Panc1 (cell line): ENCODE measurements at regions not wholly inside any gene's neighbourhood (a gene's known extent, or its start where the extent isn't known, plus 50 kb on each side); places are given as distances from the start of the nearest gene placed in this dataset.

Experiments used
- ATAC-seq: fragments of 200-7000 bp; cut with Tn5 transposase; 2 replicates; pipeline ENCODE4 v1.9.1; 2020; ENCODE audit warnings: mild to moderate bottlenecking, moderate library complexity
- BruUV-seq: library from RNA; stranded (reverse); fragments of 400-500 nt; replicated peaks from 2 replicates; lab custom pipeline; 2021; lab: Mats Ljungman, UMichigan
- CTCF ChIA-PET: fragments of 300-600 bp; sonication (Branson Sonifier 250); formaldehyde crosslinking; loops from one replicate; lab custom pipeline; 2022; ENCODE audit warnings: antibody characterized with exemption; lab: Charles Lee
- POLR2A ChIA-PET: fragments of 300-600 bp; sonication (Branson Sonifier 250); formaldehyde crosslinking; loops from one replicate; lab custom pipeline; 2022; ENCODE audit warnings: antibody characterized with exemption; lab: Charles Lee
- DNase-seq: peaks from one replicate; pipeline ENCODE4 v3.0.0-alpha.2; 2010; ENCODE audit warnings: low read depth, low spot score
- H3K27ac ChIP-seq: 2 replicates; pipeline ENCODE4 v1.5.1; 2011; ENCODE audit warnings: mild to moderate bottlenecking, low read length, inconsistent platforms
- H3K27me3 ChIP-seq: fragments of 200-500 bp; sonication (Bioruptor generic); 2 replicates; pipeline ENCODE4 v1.6.0; 2014; ENCODE audit warnings: low read length, inconsistent platforms; ENCODE audit not compliant: control insufficient read depth, insufficient read depth
- H3K36me3 ChIP-seq: fragments of 200-500 bp; sonication (Bioruptor generic); 2 replicates; pipeline ENCODE4 v1.5.1; 2014; ENCODE audit warnings: inconsistent platforms, mild to moderate bottlenecking, low read length, moderate library complexity; ENCODE audit not compliant: control insufficient read depth, insufficient read depth
- H3K4me1 ChIP-seq: 2 replicates; pipeline ENCODE4 v1.5.1; 2011; ENCODE audit warnings: inconsistent platforms, mild to moderate bottlenecking, low read length, moderate library complexity; ENCODE audit not compliant: control insufficient read depth, insufficient read depth
- H3K4me3 ChIP-seq, 2 experiments: 2 replicates each; pipeline ENCODE4 v1.5.1; 2011 to 2012; ENCODE audit warnings: low read depth in 2 of 2, low read length in 2 of 2, mild to moderate bottlenecking in 2 of 2, inconsistent platforms in 1 of 2, moderate library complexity in 1 of 2
- H3K9me3 ChIP-seq: fragments of 200-500 bp; sonication (Bioruptor generic); 2 replicates; pipeline ENCODE4 v1.5.1; 2014; ENCODE audit warnings: low read depth, mild to moderate bottlenecking, inconsistent platforms, low read length, moderate library complexity; ENCODE audit not compliant: control insufficient read depth, insufficient read depth
- CTCF ChIP-seq: fragments of 450-650 bp; IDR thresholded peaks from 2 replicates; pipeline ENCODE4 v1.5.1; 2017; ENCODE audit warnings: mild to moderate bottlenecking
- POLR2AphosphoS5 ChIP-seq: IDR thresholded peaks from 2 replicates; pipeline ENCODE4 v1.6.1; 2012; ENCODE audit warnings: mild to moderate bottlenecking, low read depth, low read length, moderate library complexity
- REST ChIP-seq, 2 experiments: IDR thresholded peaks; 2 replicates each; pipeline ENCODE4 v1.6.1; 2011 to 2012; ENCODE audit warnings: low read depth in 2 of 2, control low read depth in 1 of 2, low read length in 1 of 2, mild to moderate bottlenecking in 1 of 2, moderate library complexity in 1 of 2; ENCODE audit not compliant: insufficient read depth in 1 of 2
- SIN3A ChIP-seq: IDR thresholded peaks from 2 replicates; pipeline ENCODE4 v1.6.1; 2012; ENCODE audit warnings: low read depth, mild to moderate bottlenecking, low read length, moderate library complexity, borderline replicate concordance; ENCODE audit not compliant: insufficient read depth
- TCF7L2 ChIP-seq: IDR thresholded peaks from 2 replicates; pipeline ENCODE4 v1.6.1; 2011; ENCODE audit warnings: mild to moderate bottlenecking, low read depth, low read length, inconsistent platforms
- in situ Hi-C: cut with HindIII; loops from 2 replicates; pipeline ENCODE4 v1.10.0; 2016; ENCODE audit warnings: low sequenced_read_pairs, low pct_unique_long_range_greater_than_20kb
- intact Hi-C: fragments of 100-400 bp; cut with micrococcal nuclease; formaldehyde crosslinking; loops from one replicate; pipeline ENCODE4 v1.10.0; 2022; ENCODE audit not compliant: unreplicated experiment

GRCh38 chr2:181177376-181177775 is 197.0 kb downstream of the UBE2E3 start:
- ATAC-seq (no peak), DNase-seq (no peak)
- H3K4me1 ChIP-seq: no peaks in the 10 kb centered on the region
- H3K27me3 ChIP-seq: no peaks in the 10 kb centered on the region
- H3K4me3 ChIP-seq: no peak overlapping the region
- intact Hi-C loops: no loop called here
- no TSS peak for BruUV-seq
- in situ Hi-C loops: no loop called here
- TF ChIP-seq SIN3A: no peak
- no peak for TF ChIP-seq TCF7L2
- TF ChIP-seq POLR2AphosphoS5: no peak
- no peaks in the 10 kb centered on the region for H3K9me3 ChIP-seq
- no peak overlapping the region for H3K27ac ChIP-seq
- H3K36me3 ChIP-seq: no peaks in the 10 kb centered on the region
- POLR2A ChIA-PET: no interaction called here
- CTCF ChIA-PET: no interaction called here

- no TSS peak for BruUV-seq
- intact Hi-C loops: no loop called here
Observed at GRCh38 chr2:181178130-181178529, 197.7 kb downstream of the UBE2E3 start.

More at GRCh38 chr2:181178130-181178529, 197.7 kb downstream of the UBE2E3 start:
- Histone ChIP-seq H3K27me3 (no peaks in the 10 kb centered on the region), H3K27ac (no peak overlapping the region), H3K4me3 (no peak overlapping the region), H3K9me3 (no peaks in the 10 kb centered on the region), H3K4me1 (no peaks in the 10 kb centered on the region), H3K36me3 (no peaks in the 10 kb centered on the region)
- POLR2A ChIA-PET: no interaction called here
- CTCF ChIA-PET: no interaction called here
- no peak for DNase-seq
- TF ChIP-seq SIN3A: no peak
- no peak for TF ChIP-seq REST (IDR thresholded peaks at IDR 0.05; ENCODE audit: insufficient read depth in 1 of 2, low read depth in 2 of 2, low read length in 1 of 2)
- TF ChIP-seq TCF7L2: no peak
- no peak for TF ChIP-seq CTCF
- no peak for TF ChIP-seq POLR2AphosphoS5
- no peak for ATAC-seq
- in situ Hi-C loops: no loop called here
